Mammary epithelial cell (primary cell): ENCODE measurements at regions not wholly inside any gene's neighbourhood (a gene's known extent, or its start where the extent isn't known, plus 50 kb on each side); places are given as distances from the start of the nearest gene placed in this dataset.

Experiments
- CTCF ChIP-seq, 2 donors: IDR thresholded peaks in 1 of 2; conservative IDR thresholded peaks in 1 of 2; 2 replicates each; pipeline ENCODE4 v1.5.1; 2011 to 2012; ENCODE audit warnings: inconsistent platforms in 2 of 2, low read length in 2 of 2, mild to moderate bottlenecking in 2 of 2, control low read depth in 1 of 2, low read depth in 1 of 2; ENCODE audit not compliant: insufficient read depth in 1 of 2; ENCODE audit errors: extremely low read depth in 1 of 2
- EZH2 ChIP-seq: IDR thresholded peaks from 2 replicates; pipeline ENCODE4 v1.6.1; 2012; ENCODE audit warnings: low read length, inconsistent platforms, borderline replicate concordance

GRCh38 chr6:105537981-105538578, 135.2 kb upstream of the PREP start:
- TF ChIP-seq CTCF (conservative IDR thresholded peaks at IDR 0.05 in 1 of 2, IDR thresholded peaks at IDR 0.05 in 1 of 2; ENCODE audit: extremely low read depth in 1 of 2, insufficient read depth in 1 of 2, low read depth in 1 of 2, low read length in 2 of 2): no peak
- TF ChIP-seq EZH2: no peak
